ENCODE measurements at regions not wholly inside any gene's neighbourhood (a gene's known extent, or its start where the extent isn't known, plus 50 kb on each side); places are given as distances from the start of the nearest gene placed in this dataset.
"Not testable (repeated sequence)": the region's sequence is repeated elsewhere in the genome, so short reads cannot be mapped to it uniquely, and the experiment has no call there.

GRCh38 chr20:50331469-50332363 is 141.1 kb downstream of the CEBPB start:
- DNase-seq, result no peak

DNA sequence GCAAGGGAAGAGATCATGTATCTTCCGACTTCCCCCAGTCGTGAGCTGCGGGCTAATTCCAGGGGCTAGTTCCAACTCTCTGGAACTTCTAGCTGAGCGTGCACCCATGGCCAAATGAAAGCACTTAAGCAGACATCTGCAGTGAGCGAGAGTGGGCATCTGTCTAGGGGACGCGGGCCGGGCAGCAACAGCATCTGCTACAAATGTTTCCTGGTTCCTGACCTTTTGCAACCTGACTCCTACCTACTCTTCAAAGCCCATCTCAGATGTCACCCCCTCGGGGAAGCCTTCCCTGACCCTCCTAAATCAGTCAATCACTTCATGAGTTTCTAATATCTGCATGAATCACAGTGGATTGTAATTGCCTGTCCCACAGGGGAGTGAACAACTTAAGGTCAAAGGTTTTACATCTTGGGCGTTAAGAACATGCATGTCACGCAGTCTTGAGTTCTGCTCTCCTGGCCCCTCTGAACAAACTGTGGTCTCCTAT is 141.9 kb downstream of the CEBPB start:
- no peak for DNase-seq

GRCh38 chr20:50333131-50333670 is 142.6 kb downstream of the CEBPB start:
- DNase-seq, result no peak

- DNase-seq, result no peak
These were observed 143.2 kb downstream of the CEBPB start for GRCh38 chr20:50333812-50334211.

- DNase-seq, result not testable (repeated sequence)
These were observed 143.9 kb downstream of the CEBPB start for GRCh38 chr20:50334512-50334911.

DNA sequence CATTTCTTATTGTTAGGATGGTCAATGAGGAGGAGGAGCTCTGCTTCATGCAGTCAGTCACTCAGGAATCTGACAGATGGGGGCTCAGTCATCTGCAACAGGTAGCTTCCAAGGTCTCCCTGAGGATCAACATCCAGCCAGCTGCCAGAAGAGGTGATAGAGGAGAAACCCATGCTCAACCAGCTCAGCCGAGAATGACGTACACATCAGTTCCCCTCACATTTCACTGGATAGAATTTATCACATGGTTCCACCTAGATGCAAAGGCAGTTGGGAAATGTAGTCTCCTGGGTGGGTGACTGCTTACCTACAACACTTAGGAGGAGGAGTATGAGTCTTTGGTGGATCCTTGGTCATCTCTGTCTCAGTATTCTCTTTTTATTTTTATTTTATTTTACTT is 144.5 kb downstream of the CEBPB start:
- DNase-seq, result peak in 1 of 2 donors; percentile 14

DNA sequence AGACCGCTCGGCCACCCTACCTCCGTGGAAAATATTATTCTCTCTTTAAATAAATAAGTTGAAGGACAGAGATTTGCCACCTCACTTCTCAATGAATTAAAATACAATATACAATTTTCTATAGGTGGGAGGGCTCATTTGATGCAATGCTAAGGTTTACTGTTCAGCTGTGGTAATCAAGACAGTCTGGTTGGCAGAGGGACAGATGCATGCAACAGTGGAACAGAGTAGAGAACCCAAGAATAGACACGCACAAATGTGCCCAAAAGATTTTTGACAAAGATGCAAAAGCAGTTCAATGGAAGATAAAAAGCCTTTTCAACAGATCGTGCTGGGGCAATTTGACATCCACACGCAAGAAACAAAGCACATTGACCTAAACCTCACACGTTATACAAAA is 145.2 kb downstream of the CEBPB start:
- DNase-seq, result no peak

DNA sequence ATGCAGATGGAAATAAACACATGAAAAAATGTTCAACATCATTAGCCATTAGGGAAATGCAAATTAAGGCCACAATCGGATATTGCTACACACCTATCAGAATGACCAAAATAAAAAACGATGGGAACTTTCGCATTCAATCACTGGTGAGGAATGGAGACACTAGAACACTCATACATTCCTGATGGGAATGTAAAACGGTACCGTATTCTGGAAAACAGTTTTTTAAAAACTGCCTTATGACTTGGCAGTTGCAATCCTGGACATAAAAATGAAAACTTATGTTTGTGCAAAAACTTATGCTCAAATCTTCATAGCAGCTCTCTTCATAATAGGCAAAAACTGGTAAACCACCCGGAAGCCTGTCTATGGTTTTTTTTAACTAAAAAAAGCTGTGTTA is 146.0 kb downstream of the CEBPB start:
- no peak for DNase-seq

- no peak for DNase-seq
These were observed 147.2 kb downstream of the CEBPB start for GRCh38 chr20:50337521-50338466.

DNA sequence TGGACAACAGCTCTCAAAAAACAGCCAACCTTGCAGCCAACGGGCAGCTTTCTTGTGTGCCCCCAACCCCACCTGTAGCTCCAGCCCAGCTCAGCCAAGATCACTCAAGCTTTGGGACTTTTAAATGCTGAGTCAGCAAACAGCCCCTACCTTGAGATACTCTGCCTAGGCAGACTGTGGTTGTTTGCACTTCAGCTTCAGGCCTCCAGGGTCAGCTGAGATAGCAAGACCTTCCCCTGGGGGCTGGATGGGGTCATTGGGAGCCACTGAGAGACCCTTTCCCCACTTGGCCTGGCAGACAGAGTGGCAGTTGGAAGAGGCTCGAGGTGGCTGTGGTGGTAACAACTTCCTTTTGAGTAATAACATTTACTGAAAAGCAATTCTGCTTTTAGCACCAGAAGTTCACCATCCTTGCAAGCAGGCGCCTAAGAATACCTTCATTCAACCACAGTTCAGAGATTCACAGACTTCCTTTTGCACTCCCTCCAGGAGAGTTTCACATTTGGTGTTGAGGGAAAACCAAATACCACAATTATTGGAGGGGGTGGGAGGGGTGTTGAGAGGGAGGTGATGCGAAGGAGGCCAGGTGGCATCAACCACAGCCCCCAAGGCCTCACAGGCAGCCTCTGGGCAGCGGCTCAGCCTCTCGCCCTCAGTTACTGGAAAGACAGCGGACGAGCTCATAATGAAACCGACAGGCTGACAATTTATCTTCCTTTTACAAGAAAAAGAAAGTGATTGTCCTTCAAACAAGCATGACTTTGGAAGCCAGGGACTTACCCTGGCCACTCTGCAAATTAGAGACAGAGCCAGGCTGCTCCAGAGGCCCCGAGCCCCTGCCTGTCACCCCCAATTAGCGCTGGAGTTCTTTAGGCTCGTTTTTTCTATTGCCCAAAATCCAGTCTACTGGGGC is 148.1 kb downstream of the CEBPB start:
- peak in 1 of 2 donors; percentile 41 for DNase-seq

DNA sequence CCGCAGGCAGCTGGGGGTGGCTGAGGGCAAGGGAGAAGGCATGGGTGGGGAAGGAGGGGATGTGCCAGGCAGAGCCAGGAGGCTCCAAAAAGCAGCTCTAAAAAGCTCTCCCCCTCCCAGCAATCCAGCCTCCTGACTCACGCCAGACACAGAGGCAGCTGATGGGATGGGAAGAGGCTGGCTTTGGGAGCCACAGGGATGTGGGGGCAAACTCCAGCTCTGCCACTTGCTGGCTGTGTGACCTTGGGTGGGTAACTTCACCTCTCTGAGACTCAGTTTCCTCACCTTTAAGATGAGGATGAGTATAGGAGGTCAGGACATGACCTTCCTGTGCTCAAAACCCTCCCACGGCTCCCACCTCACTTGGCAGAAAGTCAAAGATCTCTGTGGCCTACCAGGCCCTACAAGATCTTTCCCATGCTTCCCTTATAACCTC is 148.9 kb downstream of the CEBPB start:
- no peak for DNase-seq

- no peak for DNase-seq
These were observed 149.9 kb downstream of the CEBPB start for GRCh38 chr20:50340541-50340940.

DNA sequence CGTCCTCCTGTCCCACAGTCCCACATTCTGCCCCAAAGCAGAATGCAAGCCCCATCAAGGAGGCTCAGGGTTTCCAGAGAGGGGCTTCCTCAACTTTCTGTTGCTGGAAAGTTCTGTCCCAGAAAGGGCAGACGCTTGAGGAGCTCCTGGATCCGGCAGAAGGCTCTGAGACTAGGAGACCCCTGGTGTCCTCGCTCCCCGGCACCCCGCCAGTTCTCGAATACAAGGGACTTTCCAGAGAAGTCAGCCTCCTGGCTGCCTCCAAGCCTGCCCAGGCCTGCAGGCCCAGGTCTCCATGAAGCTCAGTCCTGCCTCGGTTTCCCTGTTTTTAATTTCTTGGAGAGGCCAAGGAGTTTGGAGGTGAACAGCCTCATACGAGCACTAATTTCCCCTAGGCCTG is 150.4 kb downstream of the CEBPB start:
- DNase-seq, result no peak

- DNase-seq, result no peak
These were observed 151.4 kb downstream of the CEBPB start for GRCh38 chr20:50341880-50342637.

- no peak for DNase-seq
These were observed 152.0 kb downstream of the CEBPB start for GRCh38 chr20:50342638-50343102.

GRCh38 chr20:50343125-50343489 is 152.5 kb downstream of the CEBPB start:
- no peak for DNase-seq

DNA sequence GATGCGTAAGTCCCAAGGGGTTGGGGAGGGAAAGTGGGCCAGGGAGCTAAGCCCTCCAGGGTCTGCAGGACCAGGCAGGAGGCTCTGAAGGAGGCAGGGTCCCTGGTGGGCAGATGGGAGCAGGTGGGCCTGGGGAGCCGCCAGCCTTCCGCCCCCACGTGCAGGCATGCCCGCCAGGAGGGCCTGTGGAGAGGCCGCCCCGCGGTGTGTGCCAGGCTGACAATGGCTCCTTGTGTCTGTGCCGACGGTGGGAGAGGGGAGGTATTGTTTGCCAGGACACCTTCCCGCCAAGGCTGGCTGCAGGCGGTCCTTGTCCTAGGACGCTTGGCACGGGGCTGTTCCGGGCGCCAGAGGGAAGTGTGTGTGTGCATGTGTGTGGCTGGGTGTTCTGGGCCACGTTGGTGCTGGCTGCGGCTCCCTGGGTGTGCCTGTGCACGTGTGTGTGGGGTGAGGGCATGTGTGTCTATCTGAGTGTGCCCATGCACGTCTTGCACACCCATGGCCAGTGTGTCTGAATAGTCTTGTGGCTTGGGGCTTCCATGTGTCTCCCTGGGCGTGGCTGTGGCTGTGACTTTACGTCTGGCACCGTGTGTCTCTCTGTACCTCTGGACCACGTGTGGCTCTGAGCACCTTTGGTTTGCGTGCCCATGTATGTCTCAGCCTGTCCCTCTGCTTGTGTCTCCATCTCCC is 153.0 kb downstream of the CEBPB start:
- no peak for DNase-seq

- DNase-seq, result no peak
These were observed 153.8 kb downstream of the CEBPB start for GRCh38 chr20:50344232-50345071.

DNA sequence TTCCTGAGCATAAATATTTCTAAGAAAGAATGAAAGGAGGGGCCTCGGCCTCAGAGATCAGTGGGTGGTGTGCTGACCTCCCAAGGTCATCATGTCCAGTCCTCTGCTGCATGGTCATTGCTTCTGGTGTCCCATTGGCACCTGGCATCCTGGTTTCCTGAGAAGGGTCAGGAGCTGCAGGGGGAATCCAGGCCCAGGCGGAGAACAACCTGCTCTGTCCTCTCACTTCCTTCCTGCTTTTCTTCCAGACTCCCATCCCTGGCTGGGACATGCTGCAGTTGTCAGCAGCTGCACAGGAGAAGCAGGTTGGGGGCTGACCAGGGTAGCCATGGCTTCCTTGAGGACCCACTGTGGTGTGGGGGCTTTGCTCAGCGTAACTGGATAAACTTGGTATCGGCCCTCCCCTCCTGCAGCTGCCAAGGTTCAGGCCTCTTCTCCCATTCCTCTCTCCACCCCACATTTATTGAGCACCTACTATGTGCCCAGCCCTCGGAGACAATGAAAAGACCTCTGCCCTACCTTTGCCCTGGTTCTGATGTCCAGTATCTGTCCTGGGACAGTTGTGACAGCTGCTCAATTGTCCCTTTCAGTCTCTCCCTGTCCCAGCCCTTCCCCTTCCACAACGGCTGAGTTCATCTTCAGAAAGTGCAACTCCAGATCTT is 155.2 kb downstream of the CEBPB start:
- no peak for DNase-seq

Data from CD4-positive, alpha-beta T cell treated with Interleukin-4 for 1 hour (primary cell).